HCT116 (cell line): ENCODE measurements at regions not wholly inside any gene's neighbourhood (a gene's known extent, or its start where the extent isn't known, plus 50 kb on each side); places are given as distances from the start of the nearest gene placed in this dataset.

Experiments
- CBX3 ChIP-seq: IDR thresholded peaks from 2 replicates; pipeline ENCODE4 v1.6.1; 2012; ENCODE audit warnings: low read depth
- CTCF ChIP-seq, 3 experiments: fragments of 200-600 bp in 1 of 3; sonication (generic) in 1 of 3; IDR thresholded peaks in 2 of 3; conservative IDR thresholded peaks in 1 of 3; 2 replicates each; pipeline ENCODE4 v1.5.1; 2012 to 2017; ENCODE audit warnings: low read depth in 2 of 3, low read length in 2 of 3, antibody characterized with exemption in 1 of 3, borderline replicate concordance in 1 of 3, control low read depth in 1 of 3, mild to moderate bottlenecking in 1 of 3, mixed read lengths in 1 of 3, mixed run types in 1 of 3, moderate library complexity in 1 of 3; ENCODE audit not compliant: insufficient read depth in 1 of 3
- EZH2 ChIP-seq: fragments of 200-600 bp; sonication (generic); IDR thresholded peaks from 2 replicates; pipeline ENCODE4 v1.6.1; 2017; ENCODE audit warnings: antibody characterized with exemption, mixed run types
- EZH2phosphoT487 ChIP-seq: fragments of 200-600 bp; IDR thresholded peaks from 2 replicates; pipeline ENCODE4 v1.6.1; 2018; ENCODE audit warnings: antibody characterized with exemption, borderline replicate concordance
- JUND ChIP-seq: IDR thresholded peaks from 2 replicates; pipeline ENCODE4 v1.6.1; 2012
- POLR2A ChIP-seq: IDR thresholded peaks from 2 replicates; pipeline ENCODE4 v1.7.0; 2011; ENCODE audit warnings: borderline replicate concordance; ENCODE audit not compliant: insufficient read depth, insufficient read length; ENCODE audit errors: extremely low read depth
- POLR2AphosphoS5 ChIP-seq: IDR thresholded peaks from 2 replicates; pipeline ENCODE4 v1.6.1; 2011; ENCODE audit warnings: mild to moderate bottlenecking, low read depth, low read length, moderate library complexity
- RAD21 ChIP-seq: IDR thresholded peaks from 2 replicates; pipeline ENCODE4 v1.6.1; 2012; ENCODE audit warnings: low read depth, mild to moderate bottlenecking
- SIN3A ChIP-seq: IDR thresholded peaks from 2 replicates; pipeline ENCODE4 v1.6.1; 2012; ENCODE audit warnings: low read depth
- SP1 ChIP-seq: IDR thresholded peaks from 2 replicates; pipeline ENCODE4 v1.6.1; 2012; ENCODE audit warnings: low read depth
- TCF7L2 ChIP-seq: IDR thresholded peaks from 2 replicates; pipeline ENCODE4 v1.7.0; 2011; ENCODE audit warnings: borderline replicate concordance, inconsistent platforms; ENCODE audit not compliant: insufficient read depth, insufficient read length; ENCODE audit errors: extremely low read depth
- YY1 ChIP-seq: IDR thresholded peaks from 2 replicates; pipeline ENCODE4 v1.6.1; 2011; ENCODE audit warnings: low read length, low read depth, moderate library complexity, mild to moderate bottlenecking; ENCODE audit not compliant: insufficient replicate concordance; ENCODE audit errors: extremely low read depth
- ZNF274 ChIP-seq: fragments of 200-500 bp; sonication (Bioruptor generic); IDR thresholded peaks from 2 replicates; pipeline ENCODE4 v1.6.1; 2014; ENCODE audit warnings: mild to moderate bottlenecking, low read depth, low read length, inconsistent platforms

- TF ChIP-seq ZNF274 (no peak), CTCF (IDR thresholded peaks at IDR 0.05 in 2 of 3, conservative IDR thresholded peaks at IDR 0.05 in 1 of 3; ENCODE audit: borderline replicate concordance in 1 of 3, insufficient read depth in 1 of 3, low read depth in 2 of 3, low read length in 2 of 3) (no peak), POLR2AphosphoS5 (no peak), TCF7L2 (no peak), POLR2A (no peak), JUND (no peak), EZH2 (no peak), EZH2phosphoT487 (no peak), RAD21 (no peak), CBX3 (no peak), YY1 (no peak), SIN3A (no peak), SP1 (no peak)
Measured at GRCh38 chr2:198498048-198498447, 693.7 kb downstream of the PLCL1 start.
